Endodermal cell (in vitro differentiated cells): ENCODE measurements at regions not wholly inside any gene's neighbourhood (a gene's known extent, or its start where the extent isn't known, plus 50 kb on each side); places are given as distances from the start of the nearest gene placed in this dataset.
"Not testable (repeated sequence)": the region's sequence is repeated elsewhere in the genome, so short reads cannot be mapped to it uniquely, and the experiment has no call there.

Experiments
- DNase-seq: peaks from one replicate; pipeline ENCODE4 v3.0.0-alpha.2; 2017
- H3K27ac ChIP-seq: 2 replicates; pipeline ENCODE4 v1.5.1; 2013; ENCODE audit warnings: mild to moderate bottlenecking, low read depth, low read length, moderate library complexity
- H3K27me3 ChIP-seq: 2 replicates; pipeline ENCODE4 v1.6.1; 2013; ENCODE audit warnings: mild to moderate bottlenecking, low read length, moderate library complexity; ENCODE audit not compliant: insufficient read depth, control insufficient read depth, poor library complexity, severe bottlenecking
- H3K36me3 ChIP-seq: 2 replicates; pipeline ENCODE4 v1.7.0; 2013; ENCODE audit warnings: mild to moderate bottlenecking, low read length, moderate library complexity; ENCODE audit not compliant: control insufficient read depth, insufficient read depth
- H3K4me1 ChIP-seq: one replicate; pipeline ENCODE4 v1.7.0; 2013; ENCODE audit warnings: low read length; ENCODE audit not compliant: control insufficient read depth, insufficient read depth
- H3K4me3 ChIP-seq: 2 replicates; pipeline ENCODE4 v1.5.1; 2013; ENCODE audit warnings: mild to moderate bottlenecking, low read length, moderate library complexity
- H3K9ac ChIP-seq: 2 replicates; pipeline ENCODE4 v1.6.1; 2013; ENCODE audit warnings: mild to moderate bottlenecking, low read length, moderate library complexity; ENCODE audit not compliant: poor library complexity, severe bottlenecking; ENCODE audit errors: extremely low read depth
- H3K9me3 ChIP-seq: 2 replicates; pipeline ENCODE4 v1.6.1; 2013; ENCODE audit warnings: mild to moderate bottlenecking, low read length, moderate library complexity; ENCODE audit not compliant: control insufficient read depth
- H3K27ac Mint-ChIP-seq: 2 replicates; pipeline ENCODE4 v1.8.0; 2020; ENCODE audit warnings: mixed read lengths
- H3K27me3 Mint-ChIP-seq: 2 replicates; pipeline ENCODE4 v1.8.0; 2021; ENCODE audit warnings: mild to moderate bottlenecking, mixed read lengths; ENCODE audit not compliant: insufficient read depth
- H3K36me3 Mint-ChIP-seq: 2 replicates; pipeline ENCODE4 v1.8.0; 2020; ENCODE audit warnings: low read depth, mixed read lengths
- H3K4me1 Mint-ChIP-seq: 2 replicates; pipeline ENCODE4 v1.8.0; 2020; ENCODE audit warnings: mixed read lengths
- H3K4me3 Mint-ChIP-seq: 2 replicates; pipeline ENCODE4 v1.8.0; 2020; ENCODE audit warnings: mild to moderate bottlenecking, moderate library complexity, mixed read lengths
- H3K9me3 Mint-ChIP-seq: 2 replicates; pipeline ENCODE4 v1.8.0; 2020; ENCODE audit warnings: mild to moderate bottlenecking, mixed read lengths
- CTCF ChIP-seq: fragments of 200-600 bp; sonication (generic); conservative IDR thresholded peaks from 2 replicates; pipeline ENCODE4 v1.5.0; 2021; ENCODE audit warnings: antibody characterized with exemption, mild to moderate bottlenecking
- WGBS, 2 experiments: methylation state at CpG; one replicate each; pipeline versions ENCODE4 v1.1.5 to v1.1.7; 2013; ENCODE audit warnings: missing lambda C conversion rate in 2 of 2, mixed read lengths in 1 of 2; ENCODE audit not compliant: insufficient coverage in 1 of 2, insufficient read length in 1 of 2; 5-methylcytosine and 5-hydroxymethylcytosine counted together

DNA sequence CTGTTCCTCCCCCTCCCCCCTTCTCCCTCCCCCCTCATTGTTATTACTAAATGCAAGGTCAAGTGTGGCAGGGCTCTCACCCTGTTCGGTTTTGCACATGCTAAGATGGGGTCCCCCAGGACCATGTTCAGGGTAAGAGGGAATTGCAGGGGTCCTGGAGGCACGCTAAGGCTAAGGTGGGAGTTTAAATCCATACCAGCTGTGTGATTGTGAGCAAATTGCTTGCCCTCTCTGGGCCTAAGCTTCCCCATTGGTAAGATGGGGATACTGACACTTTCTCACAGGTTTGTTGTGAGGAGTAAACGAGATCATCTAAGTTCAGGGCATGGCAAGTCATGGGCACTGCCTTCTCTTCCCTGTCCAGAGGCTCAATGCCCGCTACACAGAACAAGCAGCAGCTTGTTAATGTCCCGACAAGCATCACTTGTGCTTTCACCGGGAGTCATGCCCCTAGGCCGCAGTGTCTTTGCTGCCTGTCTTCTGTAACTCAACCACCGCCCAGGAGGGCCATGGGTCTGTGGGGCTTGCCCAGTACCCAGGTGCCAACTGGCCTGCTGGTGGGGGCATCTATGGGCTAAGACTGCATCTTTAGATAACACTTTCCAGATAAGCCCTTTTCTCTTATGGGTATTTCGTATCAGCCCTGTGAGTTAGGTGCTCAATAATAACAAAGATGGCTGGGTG, 279.1 kb downstream of the MYCN start:
- no peak overlapping the region for H3K27ac Mint-ChIP-seq
- DNase-seq = no peak
- no peak for TF ChIP-seq CTCF
- H3K27ac ChIP-seq = no peak overlapping the region
- peaks cover 9% of the 10 kb centered on the region for H3K4me1 Mint-ChIP-seq
- 90 to 92% methylated on average over 3 to 9 of the region's 9 CpGs for WGBS, 2 experiments
- no peaks in the 10 kb centered on the region for H3K9me3 Mint-ChIP-seq
- H3K27me3 Mint-ChIP-seq = peaks cover 2% of the 10 kb centered on the region
- no peaks in the 10 kb centered on the region for H3K36me3 ChIP-seq
- H3K4me1 ChIP-seq = peaks cover 2% of the 10 kb centered on the region
- H3K4me3 ChIP-seq = no peak overlapping the region
- H3K9ac ChIP-seq = no peak overlapping the region
- H3K36me3 Mint-ChIP-seq = no peaks in the 10 kb centered on the region
- H3K4me3 Mint-ChIP-seq = no peak overlapping the region
- H3K9me3 ChIP-seq = no peaks in the 10 kb centered on the region
- H3K27me3 ChIP-seq = no peaks in the 10 kb centered on the region

GRCh38 chr2:16218625-16219024, 278.3 kb downstream of the MYCN start:
- H3K9ac ChIP-seq = no peak overlapping the region
- no peaks in the 10 kb centered on the region for H3K27me3 ChIP-seq
- H3K9me3 ChIP-seq = no peaks in the 10 kb centered on the region
- Mint-ChIP-seq H3K27ac (peak overlapping the region; percentile 61), H3K36me3 (no peaks in the 10 kb centered on the region), H3K4me3 (no peak overlapping the region), H3K27me3 (peaks cover 2% of the 10 kb centered on the region), H3K4me1 (peaks cover 8% of the 10 kb centered on the region), H3K9me3 (no peaks in the 10 kb centered on the region)
- no peak overlapping the region for H3K27ac ChIP-seq
- no peaks in the 10 kb centered on the region for H3K36me3 ChIP-seq
- DNase-seq = peak; percentile 88
- H3K4me1 ChIP-seq = peaks cover 2% of the 10 kb centered on the region
- TF ChIP-seq CTCF = peak; percentile 85
- WGBS, 2 experiments = 22 to 42% methylated on average over 3 of the region's 3 CpGs
- H3K4me3 ChIP-seq = no peak overlapping the region

DNA sequence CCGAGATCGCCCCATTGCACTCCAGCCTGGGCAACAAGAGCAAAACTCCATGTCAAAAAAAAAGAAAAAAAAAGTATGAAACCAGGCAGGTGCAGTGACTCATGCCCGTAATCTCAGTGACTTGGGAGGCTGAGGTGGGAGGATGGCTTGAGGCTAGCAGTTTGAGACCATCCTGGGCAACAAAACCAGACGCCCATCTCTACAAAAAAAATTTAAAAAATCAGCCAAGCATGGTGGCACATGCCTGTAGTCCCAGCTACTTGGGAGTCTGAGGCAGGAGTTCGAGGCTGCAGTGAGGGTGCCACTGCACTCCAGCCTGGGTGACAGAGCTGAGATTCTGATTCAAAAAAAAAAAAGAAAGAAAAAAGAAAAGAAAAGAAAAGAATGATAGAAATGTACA, 277.8 kb downstream of the MYCN start:
- DNase-seq = no peak
- H3K27ac Mint-ChIP-seq = no peak overlapping the region
- Histone ChIP-seq H3K27me3 (no peaks in the 10 kb centered on the region), H3K36me3 (no peaks in the 10 kb centered on the region), H3K9ac (no peak overlapping the region), H3K4me3 (no peak overlapping the region), H3K9me3 (no peaks in the 10 kb centered on the region), H3K27ac (no peak overlapping the region), H3K4me1 (peaks cover 2% of the 10 kb centered on the region)
- no peaks in the 10 kb centered on the region for H3K36me3 Mint-ChIP-seq
- H3K9me3 Mint-ChIP-seq = no peaks in the 10 kb centered on the region
- peaks cover 2% of the 10 kb centered on the region for H3K27me3 Mint-ChIP-seq
- peaks cover 4% of the 10 kb centered on the region for H3K4me1 Mint-ChIP-seq
- H3K4me3 Mint-ChIP-seq = no peak overlapping the region
- WGBS, 2 experiments = 76 to 96% methylated on average over 4 to 5 of the region's 5 CpGs
- no peak for TF ChIP-seq CTCF

DNA sequence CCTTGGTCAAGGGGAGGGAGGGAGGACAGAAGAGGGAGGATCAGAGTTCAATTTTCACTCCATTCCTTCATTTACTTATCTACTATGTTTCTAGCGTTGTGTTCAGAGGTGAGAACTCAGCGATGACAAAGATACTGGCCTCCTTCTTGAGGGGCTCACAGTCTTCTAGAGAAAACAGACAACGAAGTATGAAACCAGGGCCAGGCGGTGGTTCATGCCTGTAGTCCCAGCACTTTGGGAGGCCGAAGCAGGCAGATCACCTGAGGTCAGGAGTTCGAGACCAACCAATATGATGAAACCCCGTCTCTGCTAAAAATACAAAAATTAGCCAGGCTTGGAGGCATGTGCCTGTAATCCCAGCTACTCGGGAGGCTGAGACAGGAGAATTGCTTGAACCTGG, 277.4 kb downstream of the MYCN start:
- not testable (repeated sequence) for H3K27me3 ChIP-seq, H3K36me3 ChIP-seq, H3K4me3 ChIP-seq, H3K36me3 Mint-ChIP-seq, H3K27me3 Mint-ChIP-seq, H3K9ac ChIP-seq, H3K27ac Mint-ChIP-seq, H3K4me1 Mint-ChIP-seq, H3K9me3 Mint-ChIP-seq, H3K9me3 ChIP-seq, H3K27ac ChIP-seq, DNase-seq, H3K4me3 Mint-ChIP-seq, H3K4me1 ChIP-seq
- 93 to 94% methylated on average over 7 to 8 of the region's 8 CpGs for WGBS, 2 experiments
